ENCODE measurements at regions not wholly inside any gene's neighbourhood (a gene's known extent, or its start where the extent isn't known, plus 50 kb on each side); places are given as distances from the start of the nearest gene placed in this dataset.
A peak's percentile ranks its signal among the peaks of the same experiment; 100 is the strongest.

DNA sequence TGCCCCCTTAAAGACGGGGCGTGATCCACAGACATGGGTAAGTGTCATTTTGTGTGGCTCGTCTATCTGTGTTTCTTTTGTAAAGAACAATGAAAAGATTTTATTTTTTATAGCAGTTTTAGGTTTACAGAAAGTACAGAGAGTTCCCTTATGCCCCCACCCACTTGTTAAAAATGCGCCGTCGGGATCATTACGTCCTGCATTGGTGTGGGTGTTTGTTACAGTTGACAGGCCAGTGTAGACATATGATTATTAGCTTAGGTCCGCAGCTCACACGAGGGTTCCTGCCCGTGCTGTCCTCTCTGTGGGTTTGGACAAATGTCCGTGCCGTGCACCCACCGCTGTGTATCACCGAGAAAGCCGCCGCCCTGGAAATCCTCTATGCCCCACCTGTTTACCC is 50.5 kb downstream of the RGS12 start:
- no peak for ATAC-seq
- intact Hi-C loops (cut with DNase I): no loop called here

DNA sequence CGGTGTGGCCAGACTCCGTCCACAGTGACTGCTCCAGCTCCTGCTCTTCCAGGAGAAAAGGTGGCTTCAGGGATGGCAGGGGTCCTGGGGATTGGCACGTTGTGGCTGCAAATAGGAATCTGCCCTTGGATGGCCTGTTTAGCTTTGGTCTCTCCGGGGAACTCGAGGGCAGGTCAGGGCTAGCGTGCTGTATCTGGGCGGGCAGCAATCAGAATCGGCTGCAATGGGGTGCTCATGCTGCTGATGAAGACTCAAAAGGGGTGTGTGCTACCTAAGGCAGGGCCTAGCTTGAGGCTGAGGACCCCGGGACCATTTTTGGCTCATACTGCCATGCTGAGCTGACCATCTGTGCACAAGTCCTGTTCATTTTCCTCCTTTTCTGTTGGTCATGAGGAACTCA is 51.3 kb downstream of the RGS12 start:
- intact Hi-C loops (cut with DNase I): no loop called here
- DNase-seq (no peak), ATAC-seq (no peak)

More for the DNA sequence above, 50.5 kb downstream of the RGS12 start:
- DNase-seq: no peak

DNA sequence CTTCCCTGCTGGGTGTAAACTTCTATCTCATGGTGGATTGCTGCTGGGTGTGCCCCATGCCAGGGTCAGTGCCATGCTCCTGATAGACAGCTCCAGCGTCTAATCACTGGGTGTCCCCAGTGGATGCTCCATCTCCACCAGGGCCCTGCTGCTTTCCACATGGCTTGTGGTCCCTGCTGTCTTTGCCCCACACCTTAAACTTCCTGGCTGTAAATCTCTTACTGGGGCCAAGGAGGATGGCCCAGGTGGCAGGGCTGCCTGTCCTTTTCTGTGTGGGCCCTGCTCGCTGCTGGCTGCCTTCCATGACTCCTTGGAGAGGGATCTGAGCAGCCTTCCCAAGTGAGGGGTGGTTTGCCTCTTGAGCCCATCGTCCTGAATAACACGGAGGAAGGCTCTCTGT is 51.8 kb downstream of the RGS12 start:
- ATAC-seq: no peak
- no peak for DNase-seq
- intact Hi-C loops (cut with DNase I): no loop called here

DNA sequence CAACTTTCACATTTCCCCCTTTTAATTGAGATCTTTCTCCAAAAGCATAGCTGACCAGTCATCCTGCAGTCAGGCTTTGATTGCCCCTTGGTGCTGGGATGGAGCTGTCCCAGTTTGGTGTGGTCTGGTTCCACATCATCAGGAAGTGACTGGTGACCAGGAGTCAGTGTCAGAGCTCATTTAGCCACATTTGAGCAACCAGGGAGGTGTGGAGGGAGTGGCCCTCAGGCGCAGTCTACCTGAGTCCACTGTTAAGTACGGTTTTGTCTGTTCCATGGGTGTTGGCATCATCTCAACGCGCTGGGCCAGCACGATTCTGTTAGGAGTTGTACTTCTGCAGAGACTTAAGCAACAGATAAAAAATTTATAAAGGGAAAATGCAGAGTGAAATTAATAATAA is 52.6 kb downstream of the RGS12 start:
- no peak for DNase-seq
- ATAC-seq: no peak
- intact Hi-C loops (cut with DNase I): no loop called here

DNA sequence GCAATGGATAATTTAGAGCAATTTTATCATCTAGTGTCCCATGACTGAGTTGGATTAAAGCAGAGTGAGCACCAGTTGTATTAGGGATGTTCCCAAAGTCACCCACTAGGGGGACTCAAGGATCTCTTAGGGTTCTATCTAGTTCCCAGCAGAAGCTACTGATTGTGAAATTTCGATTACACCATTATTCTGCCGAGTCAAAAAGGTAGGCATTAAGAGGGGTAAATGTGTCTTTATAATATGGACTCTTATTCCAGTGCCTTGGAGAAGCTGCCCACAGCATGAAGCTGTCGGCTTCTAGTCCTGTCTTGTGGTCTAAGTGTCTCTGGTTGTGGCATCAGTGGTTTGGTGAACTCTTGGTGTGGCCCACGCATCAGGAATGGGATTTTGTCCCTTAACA is 53.3 kb downstream of the RGS12 start:
- intact Hi-C loops (cut with DNase I): loop anchor here (2.0 kb wide), 2 partner anchors 95 to 97 kb away; partner anchors contain the start of gene HGFAC (in 1 of the 2)
- DNase-seq (no peak), ATAC-seq (peak; percentile 93 to 95)

DNA sequence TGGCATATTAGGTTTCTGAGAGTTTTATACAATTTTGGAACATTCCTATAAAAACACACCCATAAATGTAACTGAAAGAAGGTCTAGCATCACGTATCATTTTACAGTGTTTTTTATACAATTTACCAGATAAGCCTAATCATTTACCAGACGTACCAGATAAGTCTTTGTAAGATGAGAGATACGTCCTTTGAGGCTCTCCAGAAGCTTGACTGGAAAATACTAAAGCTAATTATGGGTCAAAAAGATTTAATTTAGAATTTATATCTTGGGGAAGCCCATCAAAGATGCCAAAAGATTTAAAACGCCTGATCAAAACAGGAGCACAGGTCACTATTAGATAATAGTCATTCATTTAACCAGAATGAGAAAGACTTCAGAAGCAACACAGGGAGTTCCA is 55.0 kb downstream of the RGS12 start:
- DNase-seq (no peak), ATAC-seq (no peak)
- intact Hi-C loops (cut with DNase I): loop anchor here (2.0 kb wide), 2 partner anchors 93 to 95 kb away; partner anchors contain the start of gene HGFAC (in 1 of the 2)

DNA sequence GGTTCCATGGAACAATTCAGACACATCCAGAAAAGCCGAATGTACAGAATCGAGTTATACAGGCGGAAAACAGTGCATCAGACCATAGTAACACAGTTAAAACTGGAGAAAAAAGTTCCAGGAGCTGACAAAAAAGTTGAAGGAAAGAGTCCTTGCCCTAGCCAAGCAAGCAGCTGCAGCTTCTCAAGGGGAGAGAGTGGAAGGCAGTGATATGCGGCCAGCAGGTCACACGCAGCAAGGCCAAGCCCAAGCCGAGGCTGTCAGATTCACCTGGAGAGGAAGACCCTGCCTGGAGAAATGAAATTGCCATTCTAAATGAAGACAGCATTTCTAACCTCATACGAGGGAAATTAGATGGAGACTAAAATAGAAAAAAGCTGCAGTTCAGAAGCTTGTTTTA is 55.8 kb downstream of the RGS12 start:
- ATAC-seq (no peak), DNase-seq (no peak)
- intact Hi-C loops (cut with DNase I): no loop called here

DNA sequence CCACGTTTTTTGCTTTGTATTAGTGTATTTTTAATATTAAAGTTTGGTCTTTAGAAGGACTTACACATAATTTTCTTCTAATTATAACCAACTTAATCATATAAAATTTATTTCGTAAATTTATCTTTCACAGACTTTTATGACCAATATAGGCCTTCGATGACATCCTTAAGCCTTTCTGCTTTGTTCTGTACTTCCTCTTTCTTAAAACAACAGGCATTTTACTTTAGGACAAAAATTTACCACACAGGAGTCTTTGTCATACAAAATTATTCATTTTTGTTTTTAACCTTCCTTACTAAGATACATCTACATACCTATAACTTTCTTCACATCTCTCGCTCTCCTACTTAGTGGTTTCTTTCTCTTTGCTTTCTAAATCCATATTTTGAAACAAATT is 56.3 kb downstream of the RGS12 start:
- ATAC-seq: no peak
- intact Hi-C loops (cut with DNase I): no loop called here
- DNase-seq: no peak

DNA sequence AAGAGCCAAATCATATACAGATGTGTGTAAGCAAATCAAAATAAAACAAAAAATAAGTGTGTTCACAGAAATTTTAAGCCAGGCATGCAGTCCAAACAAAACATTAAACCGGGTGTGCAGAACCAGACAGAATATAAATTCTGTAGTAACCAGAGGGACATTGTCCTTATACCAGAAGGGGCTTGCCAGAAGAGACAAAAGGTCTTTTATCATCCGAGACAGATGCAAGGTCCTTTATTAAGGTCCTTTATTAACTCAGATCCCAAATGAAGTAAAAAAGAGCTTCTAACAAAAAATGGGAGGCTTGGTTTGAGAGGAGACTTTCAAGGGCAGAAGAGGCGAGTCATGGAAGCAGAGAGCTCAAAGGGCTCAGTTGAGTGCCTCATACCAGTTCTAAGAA is 59.2 kb downstream of the RGS12 start:
- intact Hi-C loops (cut with DNase I): no loop called here
- ATAC-seq: no peak
- no peak for DNase-seq

DNA sequence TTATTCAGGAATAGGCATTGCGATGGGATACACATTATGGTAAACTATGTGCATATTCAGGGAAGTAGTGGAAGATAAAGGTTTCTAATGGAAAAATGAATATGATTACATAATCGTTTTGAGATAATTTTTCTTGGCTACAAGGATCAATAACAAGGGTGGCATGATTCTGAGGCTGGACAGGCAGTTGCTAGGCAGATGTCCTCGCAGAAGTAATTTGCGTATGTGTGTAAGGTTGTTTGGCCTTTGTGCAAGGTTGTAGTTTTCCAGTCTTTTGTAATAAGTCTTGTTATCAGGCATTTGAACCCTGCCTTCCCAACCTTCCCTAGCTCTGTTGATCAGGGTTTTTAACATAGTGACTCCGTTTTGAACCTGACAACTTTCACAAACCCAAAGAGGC is 59.7 kb downstream of the RGS12 start:
- intact Hi-C loops (cut with DNase I): no loop called here
- DNase-seq: no peak
- ATAC-seq: no peak

DNA sequence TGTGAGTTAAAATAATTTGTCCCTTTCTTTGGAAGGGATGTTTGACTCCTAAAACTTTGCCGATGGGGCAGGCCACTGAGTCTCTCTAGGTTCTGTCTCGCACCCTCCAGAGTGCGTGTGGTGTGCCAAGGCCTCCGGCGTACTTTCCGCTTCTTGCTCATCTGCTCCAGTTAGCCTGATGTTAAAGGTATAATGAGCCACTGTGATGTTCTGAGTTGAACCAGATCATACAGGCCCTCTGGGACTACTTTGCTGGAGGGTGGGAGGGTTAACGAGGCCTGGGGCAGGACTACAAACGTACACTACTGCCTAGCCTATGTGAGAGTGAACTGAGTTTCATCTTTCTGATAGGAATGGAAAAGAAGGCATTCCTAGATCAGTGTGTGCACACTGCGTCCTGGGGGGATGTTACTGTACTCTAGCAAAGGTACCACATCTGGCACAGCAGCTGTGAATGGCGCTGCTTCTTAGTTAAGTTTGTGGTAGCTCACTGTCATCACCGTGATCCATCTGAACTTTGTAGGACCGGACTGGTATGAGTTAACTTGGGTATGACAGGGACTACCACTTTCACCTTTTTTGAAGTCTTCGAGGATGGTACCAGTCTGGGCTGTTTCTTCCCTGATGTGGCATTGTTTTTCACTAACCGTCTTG is 60.2 kb downstream of the RGS12 start:
- ATAC-seq (no peak), DNase-seq (no peak)
- intact Hi-C loops (cut with DNase I): no loop called here

DNA sequence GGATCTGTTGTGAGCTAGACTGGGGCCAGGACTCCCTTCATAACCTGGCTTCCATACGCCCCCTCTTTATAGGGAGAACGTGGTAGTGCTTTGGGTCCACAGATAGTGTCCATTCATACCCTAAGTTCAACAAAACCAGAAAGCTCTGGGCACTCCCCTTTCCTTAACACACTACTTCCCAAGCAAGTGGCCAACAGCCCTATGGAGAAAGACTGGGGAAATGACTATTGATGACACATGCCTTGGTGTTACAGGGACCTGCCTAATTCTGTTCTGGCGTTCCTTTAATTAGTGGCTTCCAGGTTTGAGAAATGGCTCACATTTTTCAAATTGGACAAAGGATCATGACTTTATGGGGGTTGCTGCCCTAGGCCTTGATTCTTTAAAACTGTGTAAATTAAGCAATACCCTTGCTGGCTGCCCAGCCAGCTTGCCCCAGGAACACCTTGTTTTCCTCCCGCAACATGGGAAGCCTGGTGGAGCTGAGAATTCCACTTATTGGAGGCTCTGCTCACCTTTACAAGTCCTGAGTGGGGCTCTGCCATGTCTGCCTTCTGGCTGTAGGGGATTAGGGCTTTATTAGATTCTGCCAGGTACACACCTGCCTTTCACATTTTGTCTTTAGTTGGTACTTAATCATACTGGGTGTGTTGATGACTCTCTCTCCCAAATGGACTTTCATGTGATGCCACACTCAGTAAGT is 61.1 kb downstream of the RGS12 start:
- intact Hi-C loops (cut with DNase I): no loop called here
- ATAC-seq: no peak
- DNase-seq: no peak

DNA sequence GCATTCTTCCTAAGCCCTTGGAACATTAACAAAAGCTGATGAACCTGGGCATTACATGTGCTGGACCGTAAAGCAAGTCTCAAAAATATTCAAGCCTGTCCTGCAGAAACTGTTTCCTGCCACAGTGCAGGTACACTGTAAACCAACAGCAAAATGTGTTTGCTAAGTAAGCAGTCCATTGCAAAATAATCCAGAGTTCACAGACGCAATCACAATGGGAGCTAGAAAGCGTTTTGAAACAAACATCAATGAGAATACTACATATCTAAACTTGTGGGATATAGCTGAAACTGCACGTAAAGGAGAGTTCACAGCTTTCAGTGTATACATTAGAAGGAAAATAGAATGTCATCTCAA is 61.6 kb downstream of the RGS12 start:
- intact Hi-C loops (cut with DNase I): no loop called here
- no peak for ATAC-seq

DNA sequence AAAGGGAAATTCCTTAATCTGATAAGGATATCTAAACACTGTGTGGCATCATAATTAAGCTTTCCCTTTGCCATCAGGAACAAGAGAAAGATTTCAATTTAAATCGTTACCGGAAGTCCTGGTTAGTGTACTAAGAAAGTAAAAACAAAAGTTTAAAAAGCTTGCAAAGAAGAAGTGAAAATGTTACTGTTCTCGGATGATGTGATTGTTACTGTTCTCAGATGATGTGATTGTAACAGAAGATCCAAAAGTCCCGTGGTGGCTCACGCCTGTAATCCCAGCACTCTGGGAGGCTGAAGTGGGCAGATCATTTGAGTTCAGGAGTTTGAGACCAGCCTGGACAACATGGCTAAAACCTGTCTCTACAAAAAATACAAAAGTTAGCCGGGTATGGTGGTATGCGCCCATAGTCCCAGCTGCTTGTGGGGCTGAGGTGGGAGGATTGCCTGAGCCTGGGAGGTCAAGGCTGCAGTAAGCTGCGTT is 62.5 kb downstream of the RGS12 start:
- intact Hi-C loops (cut with DNase I): no loop called here
- ATAC-seq: no peak

More for the DNA sequence above, 61.6 kb downstream of the RGS12 start:
- DNase-seq: no peak

DNA sequence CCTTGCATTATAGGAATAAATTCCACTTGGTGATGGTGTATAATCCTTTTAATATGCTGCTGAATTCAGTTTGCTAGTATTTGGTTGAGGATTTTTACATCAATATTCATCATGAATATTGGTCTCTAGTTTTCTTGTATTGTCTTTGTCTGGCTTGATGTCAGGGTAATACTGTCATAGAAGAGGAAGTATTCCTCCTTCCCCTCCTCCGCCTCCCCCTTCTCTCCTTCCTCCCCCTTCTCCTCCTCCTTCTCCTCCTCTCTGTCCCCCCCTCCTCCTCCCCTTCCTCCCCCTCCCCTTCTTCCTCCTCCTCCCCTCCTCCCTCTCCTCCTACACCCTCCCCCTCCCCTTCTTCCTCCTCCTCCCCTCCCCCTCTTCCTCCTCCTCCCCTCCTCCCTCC is 65.8 kb downstream of the RGS12 start:
- DNase-seq (no peak), ATAC-seq (no peak)
- intact Hi-C loops (cut with DNase I): no loop called here

More for the DNA sequence above, 62.5 kb downstream of the RGS12 start:
- DNase-seq: no peak

DNA sequence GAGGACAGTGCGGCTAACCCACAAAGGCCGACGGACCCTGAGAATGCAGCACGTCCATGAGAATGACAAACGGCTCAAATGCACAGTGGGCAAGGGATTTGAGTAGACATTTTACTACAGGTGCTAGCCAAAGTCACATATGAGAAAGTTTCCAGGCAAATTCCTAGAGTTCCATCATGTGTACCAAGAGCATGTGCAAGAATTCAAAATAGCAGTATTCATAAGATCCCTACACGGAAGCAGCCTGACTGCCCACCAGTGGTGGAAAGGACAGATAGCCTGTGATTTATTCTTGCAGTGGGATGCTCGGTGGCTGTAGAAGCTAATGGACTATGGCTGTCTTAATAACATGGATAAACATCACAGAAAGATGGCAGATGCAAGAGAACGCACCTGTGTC is 68.0 kb downstream of the RGS12 start:
- intact Hi-C loops (cut with DNase I): no loop called here
- no peak for ATAC-seq
- no peak for DNase-seq

DNA sequence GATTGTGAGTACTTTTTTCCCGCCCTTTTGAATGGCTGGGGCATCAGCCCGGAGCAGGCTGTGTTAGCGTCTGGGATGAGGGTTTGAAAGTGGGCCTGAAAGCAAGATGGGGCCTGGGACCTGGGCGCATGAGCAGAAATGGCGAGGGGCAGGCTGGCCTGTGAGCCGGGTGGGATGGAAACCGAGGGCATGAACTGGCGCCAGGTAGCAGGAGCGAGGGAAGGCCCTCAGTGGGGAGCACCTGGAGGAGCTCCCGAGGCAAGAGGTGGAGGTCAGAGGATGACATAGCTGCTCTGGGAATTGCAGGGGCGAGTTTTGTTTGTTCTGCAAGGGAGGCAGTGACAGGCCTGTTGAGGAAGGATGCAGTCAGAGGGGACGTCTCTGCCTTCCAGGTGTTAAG is 68.6 kb downstream of the RGS12 start:
- no peak for ATAC-seq
- intact Hi-C loops (cut with DNase I): no loop called here
- DNase-seq: no peak

DNA sequence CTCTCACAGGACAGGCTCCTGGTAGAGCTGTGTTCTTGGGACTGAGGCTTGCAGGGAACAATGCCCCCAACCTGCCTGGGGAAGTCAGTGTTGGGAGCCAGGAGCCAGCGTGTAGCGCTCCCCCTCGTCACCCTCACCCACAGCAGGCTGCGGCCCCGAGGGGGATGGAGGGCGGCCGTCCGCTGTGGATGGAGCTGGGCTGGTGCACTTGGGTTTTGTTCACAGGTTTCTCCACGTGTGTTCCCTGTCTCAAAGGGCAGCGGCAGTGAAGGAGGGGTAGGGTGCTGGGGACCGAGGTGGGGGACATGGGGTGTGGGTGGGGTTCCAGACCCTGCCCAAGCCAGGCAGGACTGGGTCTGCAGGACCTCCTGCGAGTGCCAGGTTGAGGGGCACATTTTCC is 69.1 kb downstream of the RGS12 start:
- DNase-seq: no peak
- no peak for ATAC-seq
- intact Hi-C loops (cut with DNase I): no loop called here

DNA sequence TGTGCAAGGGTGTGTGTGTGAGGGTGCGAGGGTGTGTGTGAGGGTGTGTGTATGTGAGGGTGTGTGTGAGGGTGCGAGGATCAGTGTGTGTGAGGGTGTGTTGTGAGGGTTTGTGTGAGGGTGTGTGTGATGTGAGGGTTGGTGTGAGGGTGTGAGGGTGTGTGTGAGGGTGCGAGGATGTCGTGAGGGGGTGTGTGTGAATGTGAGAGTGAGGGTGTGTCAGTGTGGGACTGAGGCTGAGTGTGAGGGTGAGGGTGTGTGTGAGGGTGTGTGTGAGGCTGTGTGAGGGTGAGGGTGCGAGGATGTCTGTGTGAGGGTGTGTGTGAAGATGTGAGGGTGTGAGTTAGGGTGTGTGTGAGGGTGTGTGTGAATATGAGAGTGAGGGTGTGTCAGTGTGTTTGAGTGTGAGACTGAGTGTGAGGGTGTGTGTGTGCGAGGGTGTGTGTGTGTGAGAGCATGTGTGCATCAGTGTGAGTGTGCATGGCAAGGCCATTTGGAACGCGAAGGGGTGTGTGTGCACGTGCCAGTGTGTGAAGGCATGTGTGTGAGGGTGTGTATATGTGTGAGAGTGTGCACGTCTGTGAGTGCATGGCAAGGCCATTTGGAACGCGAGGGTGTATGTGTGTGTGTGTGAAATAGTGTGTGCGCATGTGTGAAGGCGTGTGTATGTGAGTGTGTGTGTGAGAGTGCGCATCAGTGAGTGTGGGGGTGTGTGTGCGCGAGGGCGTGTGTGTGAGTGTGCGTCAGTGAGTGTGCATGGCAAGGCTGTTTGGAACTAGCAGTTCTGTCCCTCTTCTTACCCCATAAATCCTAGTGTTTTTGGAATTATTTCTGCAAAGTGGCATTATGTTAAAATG is 69.8 kb downstream of the RGS12 start:
- intact Hi-C loops (cut with DNase I): no loop called here

More for the DNA sequence above, 69.8 kb downstream of the RGS12 start:
- no peak for DNase-seq
- peak in 1 of 2 donors; percentile 3 for ATAC-seq

Measured in left cardiac atrium (tissue), 4 donors.